Liver (tissue), 8 donors: ENCODE measurements at regions not wholly inside any gene's neighbourhood (a gene's known extent, or its start where the extent isn't known, plus 50 kb on each side); places are given as distances from the start of the nearest gene placed in this dataset.

Experiments used
- DNase-seq: peaks from one replicate; pipeline ENCODE4 v3.0.0-alpha.2; 2017; ENCODE audit warnings: low spot score
- H3K27ac ChIP-seq, 2 donors: one replicate each; pipeline ENCODE4 v1.7.0; 2013; ENCODE audit warnings: inconsistent platforms in 2 of 2, low read length in 2 of 2, control low read depth in 1 of 2, low read depth in 1 of 2, mild to moderate bottlenecking in 1 of 2
- H3K27me3 ChIP-seq, 4 donors: one replicate each; pipeline versions ENCODE4 v1.6.1 to v1.7.0; 2013; ENCODE audit warnings: low read length in 3 of 4, inconsistent platforms in 1 of 4, mild to moderate bottlenecking in 1 of 4, moderate library complexity in 1 of 4; ENCODE audit not compliant: control insufficient read depth in 4 of 4, insufficient read depth in 4 of 4
- H3K36me3 ChIP-seq, 4 donors: one replicate each; pipeline versions ENCODE4 v1.6.1 to v1.7.0; 2013; ENCODE audit warnings: low read length in 3 of 4, mild to moderate bottlenecking in 3 of 4, low read depth in 1 of 4, moderate library complexity in 1 of 4; ENCODE audit not compliant: control insufficient read depth in 4 of 4, insufficient read depth in 3 of 4
- H3K4me1 ChIP-seq, 4 donors: one replicate each; pipeline versions ENCODE4 v1.6.1 to v1.7.0; 2013; ENCODE audit warnings: low read length in 3 of 4, mild to moderate bottlenecking in 3 of 4, moderate library complexity in 1 of 4; ENCODE audit not compliant: control insufficient read depth in 4 of 4, insufficient read depth in 4 of 4
- H3K4me3 ChIP-seq, 3 donors: one replicate each; pipeline versions ENCODE4 v1.6.1 to v1.7.0; 2013; ENCODE audit warnings: low read length in 3 of 3, control low read depth in 1 of 3, low read depth in 1 of 3, mild to moderate bottlenecking in 1 of 3
- H3K9ac ChIP-seq, 2 donors: one replicate each; pipeline ENCODE4 v1.7.0; 2013; ENCODE audit warnings: low read length in 2 of 2, mild to moderate bottlenecking in 2 of 2, moderate library complexity in 2 of 2, control low read depth in 1 of 2, low read depth in 1 of 2
- H3K9me3 ChIP-seq, 4 donors: one replicate each; pipeline versions ENCODE4 v1.6.1 to v1.7.0; 2013; ENCODE audit warnings: low read length in 3 of 4; ENCODE audit not compliant: control insufficient read depth in 4 of 4
- EGR1 ChIP-seq, 2 donors: IDR thresholded peaks; 2 replicates each; pipeline ENCODE4 v1.6.1; 2016 to 2018; ENCODE audit warnings: antibody characterized with exemption in 2 of 2, low read depth in 2 of 2
- FOXA1 ChIP-seq: IDR thresholded peaks from 2 replicates; pipeline ENCODE4 v1.6.1; 2016; ENCODE audit warnings: antibody characterized with exemption
- FOXA2 ChIP-seq: IDR thresholded peaks from 2 replicates; pipeline ENCODE4 v1.6.1; 2016; ENCODE audit warnings: antibody characterized with exemption
- GABPA ChIP-seq, 2 donors: IDR thresholded peaks in 1 of 2; conservative IDR thresholded peaks in 1 of 2; 2 replicates each; pipeline ENCODE4 v1.6.1; 2016; ENCODE audit warnings: antibody characterized with exemption in 2 of 2, mild to moderate bottlenecking in 1 of 2, moderate library complexity in 1 of 2
- HNF4A ChIP-seq, 2 donors: conservative IDR thresholded peaks; 2 replicates each; pipeline ENCODE4 v1.6.1; 2016; ENCODE audit warnings: antibody characterized with exemption in 2 of 2, mild to moderate bottlenecking in 2 of 2
- HNF4G ChIP-seq: IDR thresholded peaks from 2 replicates; pipeline ENCODE4 v1.6.1; 2016; ENCODE audit warnings: antibody characterized with exemption
- JUND ChIP-seq, 2 donors: IDR thresholded peaks; 2 replicates each; pipeline ENCODE4 v1.6.1; 2016; ENCODE audit warnings: antibody characterized with exemption in 2 of 2
- NR2F2 ChIP-seq: IDR thresholded peaks from 2 replicates; pipeline ENCODE4 v1.6.1; 2016; ENCODE audit warnings: antibody characterized with exemption
- RAD21 ChIP-seq, 2 donors: IDR thresholded peaks; 2 replicates each; pipeline ENCODE4 v1.6.1; 2016; ENCODE audit warnings: antibody characterized with exemption in 2 of 2, mild to moderate bottlenecking in 2 of 2
- RXRA ChIP-seq, 2 donors: IDR thresholded peaks; 2 replicates each; pipeline ENCODE4 v1.6.1; 2017 to 2018; ENCODE audit warnings: antibody characterized with exemption in 2 of 2, mild to moderate bottlenecking in 1 of 2
- SP1 ChIP-seq: IDR thresholded peaks from 2 replicates; pipeline ENCODE4 v1.6.1; 2018; ENCODE audit warnings: antibody characterized with exemption, mild to moderate bottlenecking
- TAF1 ChIP-seq: conservative IDR thresholded peaks from 2 replicates; pipeline ENCODE4 v1.6.1; 2016; ENCODE audit warnings: antibody characterized with exemption, mild to moderate bottlenecking
- YY1 ChIP-seq: IDR thresholded peaks from 2 replicates; pipeline ENCODE4 v1.6.1; 2016; ENCODE audit warnings: antibody characterized with exemption, mild to moderate bottlenecking
- WGBS: extraction: QIAGEN DNeasy Blood & Tissue Kit; methylation state at CpG from one replicate; pipeline ENCODE4 v1.1.7; 2013; 5-methylcytosine and 5-hydroxymethylcytosine counted together
- TF ChIP-seq, protein P1 (sequence below): fragments of 150-350 bp; IDR thresholded peaks from 2 replicates; pipeline ENCODE4 v1.5.1; 2017; ENCODE audit warnings: improper control_type of control experiment, low read depth, low read length; ENCODE audit not compliant: missing input control
- TF ChIP-seq, protein P2 (sequence below): IDR thresholded peaks from 2 replicates; pipeline ENCODE4 v1.6.1; 2016; ENCODE audit warnings: antibody characterized with exemption
- TF ChIP-seq, protein P3 (sequence below): IDR thresholded peaks from 2 replicates; pipeline ENCODE4 v1.6.1; 2016; ENCODE audit warnings: antibody characterized with exemption, mild to moderate bottlenecking
- TF ChIP-seq, protein P4 (sequence below): IDR thresholded peaks from 2 replicates; pipeline ENCODE4 v1.6.1; 2016; ENCODE audit warnings: antibody characterized with exemption
- TF ChIP-seq, protein P5 (sequence below): IDR thresholded peaks from 2 replicates; pipeline ENCODE4 v1.6.1; 2016; ENCODE audit warnings: antibody characterized with exemption
- donor health status: healthy.
- donor health status: healthy.
- donor health status: healthy.
- donor health status: healthy.
- donor health status: healthy.

DNA sequence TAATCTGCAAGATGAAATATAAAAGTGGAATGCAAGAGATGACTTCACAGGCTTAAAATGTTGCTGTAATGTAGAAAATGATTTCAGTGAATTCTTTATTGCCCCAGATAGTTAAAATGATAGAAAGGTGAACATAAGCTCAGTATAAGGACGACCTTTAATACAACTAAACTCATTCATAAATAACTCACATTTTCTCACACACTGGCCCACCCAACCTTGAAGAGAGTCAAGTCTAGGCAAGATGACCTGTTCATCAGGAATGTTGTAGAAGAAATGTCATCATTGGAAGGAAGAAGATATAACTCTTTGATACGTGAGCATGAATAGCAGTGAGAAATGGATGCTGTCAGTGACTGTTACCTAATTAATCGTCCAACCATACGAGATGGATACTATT is 111.1 kb upstream of the SASH1 start:
- H3K27ac ChIP-seq, result no peak overlapping the region
- H3K4me1 ChIP-seq, result no peaks in the 10 kb centered on the region
- no peak overlapping the region for H3K4me3 ChIP-seq
- WGBS, result 84% methylated on average over 4 of the region's 4 CpGs
- no peak for TF ChIP-seq SP1
- no peak for TF ChIP-seq FOXA2
- TF ChIP-seq, protein P1, sequence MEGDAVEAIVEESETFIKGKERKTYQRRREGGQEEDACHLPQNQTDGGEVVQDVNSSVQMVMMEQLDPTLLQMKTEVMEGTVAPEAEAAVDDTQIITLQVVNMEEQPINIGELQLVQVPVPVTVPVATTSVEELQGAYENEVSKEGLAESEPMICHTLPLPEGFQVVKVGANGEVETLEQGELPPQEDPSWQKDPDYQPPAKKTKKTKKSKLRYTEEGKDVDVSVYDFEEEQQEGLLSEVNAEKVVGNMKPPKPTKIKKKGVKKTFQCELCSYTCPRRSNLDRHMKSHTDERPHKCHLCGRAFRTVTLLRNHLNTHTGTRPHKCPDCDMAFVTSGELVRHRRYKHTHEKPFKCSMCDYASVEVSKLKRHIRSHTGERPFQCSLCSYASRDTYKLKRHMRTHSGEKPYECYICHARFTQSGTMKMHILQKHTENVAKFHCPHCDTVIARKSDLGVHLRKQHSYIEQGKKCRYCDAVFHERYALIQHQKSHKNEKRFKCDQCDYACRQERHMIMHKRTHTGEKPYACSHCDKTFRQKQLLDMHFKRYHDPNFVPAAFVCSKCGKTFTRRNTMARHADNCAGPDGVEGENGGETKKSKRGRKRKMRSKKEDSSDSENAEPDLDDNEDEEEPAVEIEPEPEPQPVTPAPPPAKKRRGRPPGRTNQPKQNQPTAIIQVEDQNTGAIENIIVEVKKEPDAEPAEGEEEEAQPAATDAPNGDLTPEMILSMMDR, result no peak
- TF ChIP-seq FOXA1, result no peak
- no peak for TF ChIP-seq YY1
- TF ChIP-seq TAF1, result no peak
- no peak for TF ChIP-seq HNF4G
- TF ChIP-seq EGR1 (IDR thresholded peaks at IDR 0.05; ENCODE audit: low read depth in 2 of 2), result no peak
- TF ChIP-seq GABPA (IDR thresholded peaks at IDR 0.05 in 1 of 2, conservative IDR thresholded peaks at IDR 0.05 in 1 of 2), result no peak
- TF ChIP-seq RAD21 (IDR thresholded peaks at IDR 0.05), result no peak
- TF ChIP-seq, protein P2, sequence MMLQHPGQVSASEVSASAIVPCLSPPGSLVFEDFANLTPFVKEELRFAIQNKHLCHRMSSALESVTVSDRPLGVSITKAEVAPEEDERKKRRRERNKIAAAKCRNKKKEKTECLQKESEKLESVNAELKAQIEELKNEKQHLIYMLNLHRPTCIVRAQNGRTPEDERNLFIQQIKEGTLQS, result no peak
- TF ChIP-seq HNF4A (conservative IDR thresholded peaks at IDR 0.05), result no peak
- TF ChIP-seq RXRA (IDR thresholded peaks at IDR 0.05), result no peak
- no peak for TF ChIP-seq JUND (IDR thresholded peaks at IDR 0.05)
- TF ChIP-seq, protein P3, sequence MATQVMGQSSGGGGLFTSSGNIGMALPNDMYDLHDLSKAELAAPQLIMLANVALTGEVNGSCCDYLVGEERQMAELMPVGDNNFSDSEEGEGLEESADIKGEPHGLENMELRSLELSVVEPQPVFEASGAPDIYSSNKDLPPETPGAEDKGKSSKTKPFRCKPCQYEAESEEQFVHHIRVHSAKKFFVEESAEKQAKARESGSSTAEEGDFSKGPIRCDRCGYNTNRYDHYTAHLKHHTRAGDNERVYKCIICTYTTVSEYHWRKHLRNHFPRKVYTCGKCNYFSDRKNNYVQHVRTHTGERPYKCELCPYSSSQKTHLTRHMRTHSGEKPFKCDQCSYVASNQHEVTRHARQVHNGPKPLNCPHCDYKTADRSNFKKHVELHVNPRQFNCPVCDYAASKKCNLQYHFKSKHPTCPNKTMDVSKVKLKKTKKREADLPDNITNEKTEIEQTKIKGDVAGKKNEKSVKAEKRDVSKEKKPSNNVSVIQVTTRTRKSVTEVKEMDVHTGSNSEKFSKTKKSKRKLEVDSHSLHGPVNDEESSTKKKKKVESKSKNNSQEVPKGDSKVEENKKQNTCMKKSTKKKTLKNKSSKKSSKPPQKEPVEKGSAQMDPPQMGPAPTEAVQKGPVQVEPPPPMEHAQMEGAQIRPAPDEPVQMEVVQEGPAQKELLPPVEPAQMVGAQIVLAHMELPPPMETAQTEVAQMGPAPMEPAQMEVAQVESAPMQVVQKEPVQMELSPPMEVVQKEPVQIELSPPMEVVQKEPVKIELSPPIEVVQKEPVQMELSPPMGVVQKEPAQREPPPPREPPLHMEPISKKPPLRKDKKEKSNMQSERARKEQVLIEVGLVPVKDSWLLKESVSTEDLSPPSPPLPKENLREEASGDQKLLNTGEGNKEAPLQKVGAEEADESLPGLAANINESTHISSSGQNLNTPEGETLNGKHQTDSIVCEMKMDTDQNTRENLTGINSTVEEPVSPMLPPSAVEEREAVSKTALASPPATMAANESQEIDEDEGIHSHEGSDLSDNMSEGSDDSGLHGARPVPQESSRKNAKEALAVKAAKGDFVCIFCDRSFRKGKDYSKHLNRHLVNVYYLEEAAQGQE, result no peak
- no peak for TF ChIP-seq NR2F2
- no peak overlapping the region for H3K9ac ChIP-seq
- DNase-seq, result no peak
- H3K27me3 ChIP-seq, result no peaks in the 10 kb centered on the region
- no peaks in the 10 kb centered on the region for H3K9me3 ChIP-seq
- no peaks in the 10 kb centered on the region for H3K36me3 ChIP-seq

DNA sequence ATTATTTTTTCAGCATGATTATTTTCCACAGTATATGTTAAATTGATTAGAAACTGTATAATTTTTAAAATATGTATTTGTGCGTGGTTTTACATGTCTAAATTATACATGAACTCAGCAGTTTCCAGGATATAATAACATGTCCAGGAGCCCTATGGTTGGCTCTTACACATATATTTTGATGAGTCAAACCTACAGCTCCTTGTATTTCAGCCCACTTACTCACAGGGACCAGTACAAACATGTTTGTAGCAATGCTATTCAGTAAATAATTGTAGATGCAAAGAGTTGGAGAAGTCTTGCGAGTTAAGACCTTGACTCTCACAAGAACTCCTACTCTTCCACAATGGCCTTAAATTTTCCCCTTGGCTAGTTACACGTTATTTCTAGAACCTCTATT is 107.2 kb upstream of the SASH1 start:
- DNase-seq, result no peak
- H3K36me3 ChIP-seq, result no peaks in the 10 kb centered on the region
- H3K9ac ChIP-seq, result no peak overlapping the region
- H3K9me3 ChIP-seq, result no peaks in the 10 kb centered on the region
- 90% methylated on average over 3 of the region's 3 CpGs for WGBS
- no peak overlapping the region for H3K27ac ChIP-seq
- H3K4me3 ChIP-seq, result no peak overlapping the region
- H3K27me3 ChIP-seq, result no peaks in the 10 kb centered on the region
- H3K4me1 ChIP-seq, result no peaks in the 10 kb centered on the region
- TF ChIP-seq EGR1 (IDR thresholded peaks at IDR 0.05; ENCODE audit: low read depth in 2 of 2) (no peak), JUND (IDR thresholded peaks at IDR 0.05) (no peak), GABPA (IDR thresholded peaks at IDR 0.05 in 1 of 2, conservative IDR thresholded peaks at IDR 0.05 in 1 of 2) (no peak), FOXA2 (no peak), RXRA (IDR thresholded peaks at IDR 0.05) (no peak), HNF4A (conservative IDR thresholded peaks at IDR 0.05) (no peak), HNF4G (no peak), NR2F2 (no peak), YY1 (no peak), RAD21 (IDR thresholded peaks at IDR 0.05) (no peak)
- TF ChIP-seq, protein P1, result no peak
- TF ChIP-seq, protein P4, sequence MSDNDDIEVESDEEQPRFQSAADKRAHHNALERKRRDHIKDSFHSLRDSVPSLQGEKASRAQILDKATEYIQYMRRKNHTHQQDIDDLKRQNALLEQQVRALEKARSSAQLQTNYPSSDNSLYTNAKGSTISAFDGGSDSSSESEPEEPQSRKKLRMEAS, result no peak
- TF ChIP-seq, protein P3, result no peak
- TF ChIP-seq, protein P5, sequence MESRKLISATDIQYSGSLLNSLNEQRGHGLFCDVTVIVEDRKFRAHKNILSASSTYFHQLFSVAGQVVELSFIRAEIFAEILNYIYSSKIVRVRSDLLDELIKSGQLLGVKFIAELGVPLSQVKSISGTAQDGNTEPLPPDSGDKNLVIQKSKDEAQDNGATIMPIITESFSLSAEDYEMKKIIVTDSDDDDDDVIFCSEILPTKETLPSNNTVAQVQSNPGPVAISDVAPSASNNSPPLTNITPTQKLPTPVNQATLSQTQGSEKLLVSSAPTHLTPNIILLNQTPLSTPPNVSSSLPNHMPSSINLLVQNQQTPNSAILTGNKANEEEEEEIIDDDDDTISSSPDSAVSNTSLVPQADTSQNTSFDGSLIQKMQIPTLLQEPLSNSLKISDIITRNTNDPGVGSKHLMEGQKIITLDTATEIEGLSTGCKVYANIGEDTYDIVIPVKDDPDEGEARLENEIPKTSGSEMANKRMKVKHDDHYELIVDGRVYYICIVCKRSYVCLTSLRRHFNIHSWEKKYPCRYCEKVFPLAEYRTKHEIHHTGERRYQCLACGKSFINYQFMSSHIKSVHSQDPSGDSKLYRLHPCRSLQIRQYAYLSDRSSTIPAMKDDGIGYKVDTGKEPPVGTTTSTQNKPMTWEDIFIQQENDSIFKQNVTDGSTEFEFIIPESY, result no peak
